Epithelial cell of esophagus (primary cell): ENCODE measurements at regions not wholly inside any gene's neighbourhood (a gene's known extent, or its start where the extent isn't known, plus 50 kb on each side); places are given as distances from the start of the nearest gene placed in this dataset.
"Not testable (repeated sequence)": the region's sequence is repeated elsewhere in the genome, so short reads cannot be mapped to it uniquely, and the experiment has no call there.

Source experiments
- DNase-seq: peaks from one replicate; pipeline ENCODE4 v3.0.0; 2010; ENCODE audit warnings: low read depth
- H3K4me3 ChIP-seq: 2 replicates; pipeline ENCODE4 v1.5.1; 2011; ENCODE audit warnings: mild to moderate bottlenecking, low read length, control low read depth
- CTCF ChIP-seq: IDR thresholded peaks from 2 replicates; pipeline ENCODE4 v1.5.1; 2011; ENCODE audit warnings: low read depth, mild to moderate bottlenecking, low read length, control low read depth, inconsistent platforms; ENCODE audit not compliant: insufficient read depth; ENCODE audit errors: missing control alignments

DNA sequence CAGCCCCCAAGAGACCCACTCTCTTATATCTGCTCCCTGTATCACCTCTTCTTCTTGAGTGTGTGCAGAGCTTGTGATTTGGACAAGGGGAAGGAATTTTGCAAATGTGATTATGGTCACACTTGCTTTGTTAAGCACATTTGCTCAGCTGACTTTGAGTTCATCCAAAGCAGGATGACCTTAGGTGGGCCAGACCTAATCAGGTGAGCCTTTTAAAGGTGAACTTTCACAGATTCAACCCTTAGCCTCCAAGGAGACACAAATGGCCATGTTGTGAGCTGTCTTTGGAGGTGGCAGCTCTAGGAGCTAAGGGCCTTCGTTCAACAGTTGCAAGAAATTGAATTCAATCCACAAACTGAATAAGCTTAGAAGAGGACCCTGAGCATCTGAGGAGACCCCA lies 147.8 kb downstream of the DEFB131A start:
- no peak for DNase-seq
- no peak for TF ChIP-seq CTCF

DNA sequence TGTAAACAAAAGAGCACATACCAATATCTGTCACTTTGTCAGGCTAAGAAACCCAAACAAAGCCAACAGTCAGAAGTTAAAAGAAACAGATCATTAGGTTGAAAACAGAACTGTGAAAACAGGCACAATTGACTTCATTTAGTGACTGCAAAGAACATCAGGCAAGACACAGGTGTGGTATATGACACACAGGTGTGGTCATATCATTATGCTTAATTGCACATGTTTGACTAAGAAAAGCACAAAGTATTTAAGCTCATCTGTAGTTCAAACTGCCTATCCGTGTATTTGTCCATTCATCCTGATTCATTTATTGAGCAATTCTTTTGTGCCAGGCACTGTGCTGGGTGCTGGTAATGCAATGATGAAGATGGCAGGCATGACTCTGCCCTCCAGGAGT lies 150.7 kb downstream of the DEFB131A start:
- no peak for DNase-seq
- H3K4me3 ChIP-seq = no peak overlapping the region
- TF ChIP-seq CTCF = no peak

More for the DNA sequence above, 147.8 kb downstream of the DEFB131A start:
- no peak overlapping the region for H3K4me3 ChIP-seq

DNA sequence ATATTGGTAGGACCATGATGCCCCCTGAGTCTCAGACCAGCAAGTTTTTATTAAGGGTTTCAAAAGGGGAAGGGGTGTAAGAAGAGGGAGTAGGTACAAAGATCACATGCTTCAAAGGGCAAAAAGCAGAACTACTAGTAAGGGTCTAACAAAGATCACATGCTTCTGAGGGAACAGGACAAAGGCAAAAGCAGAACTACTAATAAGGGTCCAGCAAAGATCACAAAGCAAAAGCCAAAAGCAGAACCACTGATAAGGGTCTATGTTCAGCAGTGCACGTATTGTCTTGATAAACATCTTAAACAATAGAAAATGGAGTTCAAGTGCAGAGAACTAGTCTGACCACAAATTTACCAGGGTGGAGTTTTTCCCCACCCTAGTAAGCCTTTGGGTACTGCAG lies 151.3 kb downstream of the DEFB131A start:
- H3K4me3 ChIP-seq, DNase-seq: not testable (repeated sequence)

- DNase-seq = no peak
- H3K4me3 ChIP-seq = no peak overlapping the region
- no peak for TF ChIP-seq CTCF
Measured at GRCh38 chr4:9599266-9599665, 155.1 kb downstream of the DEFB131A start.

DNA sequence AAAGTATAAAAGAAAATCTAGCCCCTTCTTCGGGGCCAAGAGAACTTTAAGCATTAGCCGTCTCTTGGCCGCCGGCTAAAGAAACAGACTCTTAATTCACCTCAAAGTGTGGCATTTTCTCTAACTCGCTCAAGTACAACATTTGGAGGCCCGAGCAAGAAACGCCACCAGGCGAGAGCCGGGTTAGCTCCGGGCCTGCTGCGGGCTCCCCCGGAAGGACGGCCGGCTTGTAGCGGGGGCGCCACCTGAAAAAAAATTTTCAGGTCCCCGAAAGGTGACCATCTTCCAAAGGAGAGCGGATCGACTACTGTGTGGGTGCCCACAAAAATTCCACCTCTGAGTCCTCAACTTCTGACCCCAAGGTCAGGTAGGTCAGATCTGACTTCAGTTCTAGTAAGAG lies 156.0 kb downstream of the DEFB131A start:
- no peak for TF ChIP-seq CTCF

GRCh38 chr4:9602389-9602914 lies 158.2 kb downstream of the DEFB131A start:
- no peak for DNase-seq
- H3K4me3 ChIP-seq = no peak overlapping the region
- no peak for TF ChIP-seq CTCF

More for the DNA sequence above, 156.0 kb downstream of the DEFB131A start:
- H3K4me3 ChIP-seq = no peak overlapping the region
- no peak for DNase-seq

DNA sequence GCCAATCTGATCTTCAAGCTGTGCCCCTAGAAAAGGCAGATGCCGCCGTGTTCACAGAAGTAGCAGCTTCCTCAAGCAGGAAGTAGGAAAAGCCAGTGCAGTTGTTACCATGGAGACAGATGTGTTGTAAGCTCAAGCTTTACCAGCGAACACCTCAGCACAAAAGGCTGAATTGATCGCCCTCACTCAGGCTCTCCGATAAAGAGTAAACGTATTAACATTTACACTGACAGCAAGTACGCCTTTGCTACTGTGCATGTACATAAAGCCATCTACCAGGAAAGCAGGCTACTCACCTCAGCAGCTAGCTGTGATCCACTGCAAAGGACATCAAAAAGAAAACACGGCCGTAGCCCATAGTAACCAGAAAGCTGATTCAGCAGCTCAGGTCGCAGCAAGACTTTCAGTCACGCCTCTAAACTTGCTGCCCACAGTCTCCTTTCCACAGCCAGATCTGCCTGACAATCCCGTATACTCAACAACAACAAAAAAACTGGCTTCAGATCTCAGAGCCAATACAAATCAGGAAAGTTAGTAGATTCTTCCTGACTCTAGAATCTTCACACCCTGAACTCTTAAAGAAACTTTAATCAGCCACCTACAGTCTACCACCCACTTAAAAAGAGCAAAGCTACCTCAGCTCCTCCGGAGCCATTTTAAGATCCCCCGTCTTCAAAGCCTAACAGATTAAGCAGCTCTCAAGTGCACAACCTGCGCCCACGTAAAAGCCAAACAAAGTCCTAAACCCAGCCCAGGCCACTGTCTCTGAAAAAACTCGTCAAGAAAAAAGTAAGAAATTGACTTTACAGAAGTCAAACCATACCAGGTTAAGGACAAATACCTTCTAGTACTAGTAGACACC lies 160.0 kb downstream of the DEFB131A start:
- not testable (repeated sequence) for H3K4me3 ChIP-seq
- peak; percentile 63 for DNase-seq

GRCh38 chr4:9604893-9605190 lies 160.6 kb downstream of the DEFB131A start:
- not testable (repeated sequence) for H3K4me3 ChIP-seq, DNase-seq
